ENCODE measurements at regions not wholly inside any gene's neighbourhood (a gene's known extent, or its start where the extent isn't known, plus 50 kb on each side); places are given as distances from the start of the nearest gene placed in this dataset.

DNA sequence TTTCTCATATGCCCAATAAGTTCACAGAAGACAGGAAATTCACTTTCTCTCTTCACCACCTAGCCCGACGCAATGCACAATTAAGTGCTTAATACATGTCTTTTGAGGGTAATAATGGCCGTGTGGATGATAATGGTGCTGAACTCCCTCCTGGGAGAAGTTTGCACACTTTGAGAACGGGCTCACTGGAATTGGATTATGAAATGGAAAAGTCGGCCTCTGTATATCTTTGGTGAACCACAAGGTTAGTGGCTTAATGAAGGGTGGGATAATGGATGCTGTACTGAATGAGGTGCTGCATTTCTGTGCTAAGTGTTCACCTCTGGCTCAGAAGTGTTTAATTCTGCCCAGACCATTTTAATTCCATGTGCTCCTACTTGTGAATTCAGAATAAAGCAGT lies 207.5 kb downstream of the IRX2 start:
- no peak overlapping the region for H3K27ac ChIP-seq
- ATAC-seq (no peak), DNase-seq (no peak)
- H3K4me3 ChIP-seq: no peak overlapping the region
- intact Hi-C loops (cut with DNase I; ENCODE audit: low total_unique reads) (no loop called here), in situ Hi-C loops (cut with MboI; ENCODE audit: low sequenced_read_pairs in 4 of 4) (no loop called here)
- H3K36me3 ChIP-seq: no peaks in the 10 kb centered on the region
- H3K9me3 ChIP-seq: no peaks in the 10 kb centered on the region
- H3K4me1 ChIP-seq: no peaks in the 10 kb centered on the region
- TF ChIP-seq, protein P1, sequence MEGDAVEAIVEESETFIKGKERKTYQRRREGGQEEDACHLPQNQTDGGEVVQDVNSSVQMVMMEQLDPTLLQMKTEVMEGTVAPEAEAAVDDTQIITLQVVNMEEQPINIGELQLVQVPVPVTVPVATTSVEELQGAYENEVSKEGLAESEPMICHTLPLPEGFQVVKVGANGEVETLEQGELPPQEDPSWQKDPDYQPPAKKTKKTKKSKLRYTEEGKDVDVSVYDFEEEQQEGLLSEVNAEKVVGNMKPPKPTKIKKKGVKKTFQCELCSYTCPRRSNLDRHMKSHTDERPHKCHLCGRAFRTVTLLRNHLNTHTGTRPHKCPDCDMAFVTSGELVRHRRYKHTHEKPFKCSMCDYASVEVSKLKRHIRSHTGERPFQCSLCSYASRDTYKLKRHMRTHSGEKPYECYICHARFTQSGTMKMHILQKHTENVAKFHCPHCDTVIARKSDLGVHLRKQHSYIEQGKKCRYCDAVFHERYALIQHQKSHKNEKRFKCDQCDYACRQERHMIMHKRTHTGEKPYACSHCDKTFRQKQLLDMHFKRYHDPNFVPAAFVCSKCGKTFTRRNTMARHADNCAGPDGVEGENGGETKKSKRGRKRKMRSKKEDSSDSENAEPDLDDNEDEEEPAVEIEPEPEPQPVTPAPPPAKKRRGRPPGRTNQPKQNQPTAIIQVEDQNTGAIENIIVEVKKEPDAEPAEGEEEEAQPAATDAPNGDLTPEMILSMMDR (IDR thresholded peaks at IDR 0.05 in 4 of 5, conservative IDR thresholded peaks at IDR 0.05 in 1 of 5): no peak
- TF ChIP-seq POLR2A (IDR thresholded peaks at IDR 0.05): no peak
- H3K27me3 ChIP-seq: no peaks in the 10 kb centered on the region

- Histone ChIP-seq H3K27me3 (no peaks in the 10 kb centered on the region), H3K36me3 (no peaks in the 10 kb centered on the region), H3K4me3 (no peak overlapping the region), H3K4me1 (no peaks in the 10 kb centered on the region), H3K27ac (no peak overlapping the region), H3K9me3 (no peaks in the 10 kb centered on the region)
- in situ Hi-C loops (cut with MboI; ENCODE audit: low sequenced_read_pairs in 4 of 4) (no loop called here), intact Hi-C loops (cut with DNase I; ENCODE audit: low total_unique reads) (no loop called here)
- TF ChIP-seq, protein P1 (IDR thresholded peaks at IDR 0.05 in 4 of 5, conservative IDR thresholded peaks at IDR 0.05 in 1 of 5): no peak
- TF ChIP-seq POLR2A (IDR thresholded peaks at IDR 0.05): no peak
- ATAC-seq: no peak
- DNase-seq: no peak
Measured at GRCh38 chr5:2542821-2543220, 208.7 kb downstream of the IRX2 start.

- Histone ChIP-seq H3K4me1 (no peaks in the 10 kb centered on the region), H3K36me3 (no peaks in the 10 kb centered on the region), H3K27me3 (no peaks in the 10 kb centered on the region), H3K9me3 (no peaks in the 10 kb centered on the region), H3K27ac (no peak overlapping the region), H3K4me3 (no peak overlapping the region)
- in situ Hi-C loops (cut with MboI; ENCODE audit: low sequenced_read_pairs in 4 of 4): no loop called here
- intact Hi-C loops (cut with DNase I; ENCODE audit: low total_unique reads): no loop called here
- DNase-seq: no peak
- ATAC-seq: no peak
- no peak for TF ChIP-seq POLR2A (IDR thresholded peaks at IDR 0.05)
- TF ChIP-seq, protein P1 (IDR thresholded peaks at IDR 0.05 in 4 of 5, conservative IDR thresholded peaks at IDR 0.05 in 1 of 5): no peak
Measured at GRCh38 chr5:2542026-2542425, 209.5 kb downstream of the IRX2 start.

- ATAC-seq: no peak
- intact Hi-C loops (cut with DNase I; ENCODE audit: low total_unique reads) (no loop called here), in situ Hi-C loops (cut with MboI; ENCODE audit: low sequenced_read_pairs in 4 of 4) (no loop called here)
- Histone ChIP-seq H3K36me3 (no peaks in the 10 kb centered on the region), H3K4me3 (no peak overlapping the region), H3K27me3 (no peaks in the 10 kb centered on the region), H3K27ac (no peak overlapping the region), H3K4me1 (no peaks in the 10 kb centered on the region), H3K9me3 (no peaks in the 10 kb centered on the region)
- TF ChIP-seq POLR2A (IDR thresholded peaks at IDR 0.05): no peak
- TF ChIP-seq, protein P1 (IDR thresholded peaks at IDR 0.05 in 4 of 5, conservative IDR thresholded peaks at IDR 0.05 in 1 of 5): no peak
- no peak for DNase-seq
Measured at GRCh38 chr5:2538169-2538568, 213.3 kb downstream of the IRX2 start.

- Histone ChIP-seq H3K4me1 (no peaks in the 10 kb centered on the region), H3K27me3 (no peaks in the 10 kb centered on the region), H3K27ac (no peak overlapping the region), H3K9me3 (no peaks in the 10 kb centered on the region), H3K4me3 (no peak overlapping the region), H3K36me3 (no peaks in the 10 kb centered on the region)
- DNase-seq (no peak), ATAC-seq (no peak)
- intact Hi-C loops (cut with DNase I; ENCODE audit: low total_unique reads) (no loop called here), in situ Hi-C loops (cut with MboI; ENCODE audit: low sequenced_read_pairs in 4 of 4) (no loop called here)
- TF ChIP-seq, protein P1 (IDR thresholded peaks at IDR 0.05 in 4 of 5, conservative IDR thresholded peaks at IDR 0.05 in 1 of 5): no peak
- no peak for TF ChIP-seq POLR2A (IDR thresholded peaks at IDR 0.05)
Measured at GRCh38 chr5:2537378-2538145, 213.9 kb downstream of the IRX2 start.
